ENCODE measurements at regions not wholly inside any gene's neighbourhood (a gene's known extent, or its start where the extent isn't known, plus 50 kb on each side); places are given as distances from the start of the nearest gene placed in this dataset.

DNA sequence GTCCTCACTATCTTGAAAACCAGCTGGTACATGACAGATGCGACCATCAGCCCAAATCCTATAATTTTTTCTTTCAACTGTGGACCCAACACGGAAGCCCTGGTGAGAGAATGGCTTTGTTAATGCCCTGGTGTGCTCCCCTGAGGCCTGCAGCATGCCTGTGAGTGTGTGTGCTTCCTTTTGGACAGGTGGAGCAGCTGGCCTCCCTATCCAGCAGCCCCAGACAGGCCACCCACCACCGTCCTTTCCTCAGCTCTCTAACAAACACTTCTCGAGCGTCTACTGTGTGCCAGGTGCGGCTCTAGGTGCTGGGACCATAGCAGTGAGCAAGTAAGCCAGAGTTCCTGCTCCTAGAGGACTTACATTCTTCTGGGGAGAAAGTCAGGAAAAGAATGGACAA, 78.9 kb upstream of the GZMB start:
- no peaks in the 10 kb centered on the region for H3K9me3 ChIP-seq
- no peaks in the 10 kb centered on the region for H3K4me1 ChIP-seq
- no peak for DNase-seq
- H3K4me3 ChIP-seq = no peak overlapping the region
- H3K27ac ChIP-seq = no peak overlapping the region
- H3K27me3 ChIP-seq = no peaks in the 10 kb centered on the region
- intact Hi-C loops (cut with DNase I) = loop anchor here (5.0 kb wide), 1 partner anchor 439 kb away; no protein-coding TSS in a partner anchor
- no peaks in the 10 kb centered on the region for H3K36me3 ChIP-seq
- WGBS, 2 donors = 88 to 89% methylated on average over 6 of the region's 6 CpGs
- TF ChIP-seq POLR2AphosphoS5 (IDR thresholded peaks at IDR 0.05) = no peak
- TF ChIP-seq, protein P1, sequence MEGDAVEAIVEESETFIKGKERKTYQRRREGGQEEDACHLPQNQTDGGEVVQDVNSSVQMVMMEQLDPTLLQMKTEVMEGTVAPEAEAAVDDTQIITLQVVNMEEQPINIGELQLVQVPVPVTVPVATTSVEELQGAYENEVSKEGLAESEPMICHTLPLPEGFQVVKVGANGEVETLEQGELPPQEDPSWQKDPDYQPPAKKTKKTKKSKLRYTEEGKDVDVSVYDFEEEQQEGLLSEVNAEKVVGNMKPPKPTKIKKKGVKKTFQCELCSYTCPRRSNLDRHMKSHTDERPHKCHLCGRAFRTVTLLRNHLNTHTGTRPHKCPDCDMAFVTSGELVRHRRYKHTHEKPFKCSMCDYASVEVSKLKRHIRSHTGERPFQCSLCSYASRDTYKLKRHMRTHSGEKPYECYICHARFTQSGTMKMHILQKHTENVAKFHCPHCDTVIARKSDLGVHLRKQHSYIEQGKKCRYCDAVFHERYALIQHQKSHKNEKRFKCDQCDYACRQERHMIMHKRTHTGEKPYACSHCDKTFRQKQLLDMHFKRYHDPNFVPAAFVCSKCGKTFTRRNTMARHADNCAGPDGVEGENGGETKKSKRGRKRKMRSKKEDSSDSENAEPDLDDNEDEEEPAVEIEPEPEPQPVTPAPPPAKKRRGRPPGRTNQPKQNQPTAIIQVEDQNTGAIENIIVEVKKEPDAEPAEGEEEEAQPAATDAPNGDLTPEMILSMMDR (IDR thresholded peaks at IDR 0.05) = no peak
- no peak for TF ChIP-seq POLR2A (IDR thresholded peaks at IDR 0.05)
- TF ChIP-seq EP300 (IDR thresholded peaks at IDR 0.05) = no peak

DNA sequence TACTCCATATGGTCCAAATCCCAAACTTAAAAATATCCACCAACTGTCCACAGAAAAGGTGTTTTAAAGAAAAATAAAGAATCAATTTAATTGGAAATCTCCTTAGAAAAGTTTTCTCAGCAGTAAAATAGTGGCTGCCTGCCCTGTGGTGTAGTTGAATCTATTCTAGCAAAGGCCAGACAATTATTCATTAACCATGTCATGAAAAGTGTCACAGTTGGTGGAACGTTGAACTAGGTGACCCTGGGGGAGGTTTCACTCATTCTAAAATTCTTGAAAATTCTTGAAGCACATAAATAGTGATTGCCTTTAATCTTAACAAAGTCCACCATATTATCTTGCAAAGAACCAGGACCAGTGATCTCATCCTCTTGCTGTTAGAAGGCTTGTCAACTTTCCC, 78.4 kb upstream of the GZMB start:
- intact Hi-C loops (cut with DNase I) = loop anchor here (5.0 kb wide), 1 partner anchor 440 kb away; no protein-coding TSS in a partner anchor
- no peak for DNase-seq
- Histone ChIP-seq H3K27ac (no peak overlapping the region), H3K4me1 (no peaks in the 10 kb centered on the region), H3K27me3 (no peaks in the 10 kb centered on the region), H3K36me3 (no peaks in the 10 kb centered on the region), H3K9me3 (no peaks in the 10 kb centered on the region), H3K4me3 (no peak overlapping the region)
- no peak for TF ChIP-seq POLR2AphosphoS5 (IDR thresholded peaks at IDR 0.05)
- 50 to 74% methylated on average over 1 of the region's 1 CpG for WGBS, 2 donors

DNA sequence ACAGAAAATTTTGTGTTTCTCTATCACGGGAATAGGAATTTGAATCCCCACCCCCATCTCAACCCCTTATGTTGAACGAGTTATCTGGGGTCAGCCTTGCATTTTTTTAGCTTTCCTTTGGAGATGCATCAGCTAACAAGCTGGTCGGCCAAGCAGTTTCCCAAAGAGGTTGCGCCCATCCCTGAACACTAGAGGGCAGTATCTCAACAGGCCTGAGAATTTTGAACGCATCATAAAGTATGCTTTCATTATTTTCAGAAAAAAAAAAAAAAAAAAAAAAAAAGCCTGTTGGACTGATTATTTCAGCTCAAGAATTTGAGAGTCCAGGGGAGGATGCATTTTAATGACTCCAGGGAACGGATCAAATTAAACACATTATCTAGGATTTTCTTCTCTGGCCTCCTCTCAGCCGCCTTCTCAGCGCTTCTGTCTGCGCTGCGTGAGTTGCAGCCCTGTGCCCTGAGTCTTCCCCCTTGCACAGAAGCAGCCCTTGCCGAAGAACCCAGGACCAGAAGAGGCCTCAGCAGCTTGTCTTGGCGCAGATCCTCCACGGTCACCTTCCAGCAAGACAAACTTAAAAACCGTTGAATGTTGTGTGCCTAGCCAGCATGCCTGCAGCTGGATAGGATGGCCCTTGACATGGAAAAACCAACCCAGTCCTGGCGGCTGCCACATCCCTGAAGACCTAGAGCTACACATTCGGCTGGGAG, 76.6 kb upstream of the GZMB start:
- DNase-seq = no peak
- Histone ChIP-seq H3K4me3 (no peak overlapping the region), H3K27me3 (no peaks in the 10 kb centered on the region), H3K27ac (no peak overlapping the region), H3K9me3 (no peaks in the 10 kb centered on the region), H3K36me3 (no peaks in the 10 kb centered on the region), H3K4me1 (no peaks in the 10 kb centered on the region)
- TF ChIP-seq EP300 (IDR thresholded peaks at IDR 0.05) (no peak), POLR2A (IDR thresholded peaks at IDR 0.05) (no peak), POLR2AphosphoS5 (IDR thresholded peaks at IDR 0.05) (no peak)
- TF ChIP-seq, protein P1 (IDR thresholded peaks at IDR 0.05) = peak in 2 of 4 experiments; percentile 31 to 67
- intact Hi-C loops (cut with DNase I) = loop anchor here (5.0 kb wide), 1 partner anchor 442 kb away; no protein-coding TSS in a partner anchor
- WGBS, 2 donors = 48 to 55% methylated on average over 16 of the region's 16 CpGs

DNA sequence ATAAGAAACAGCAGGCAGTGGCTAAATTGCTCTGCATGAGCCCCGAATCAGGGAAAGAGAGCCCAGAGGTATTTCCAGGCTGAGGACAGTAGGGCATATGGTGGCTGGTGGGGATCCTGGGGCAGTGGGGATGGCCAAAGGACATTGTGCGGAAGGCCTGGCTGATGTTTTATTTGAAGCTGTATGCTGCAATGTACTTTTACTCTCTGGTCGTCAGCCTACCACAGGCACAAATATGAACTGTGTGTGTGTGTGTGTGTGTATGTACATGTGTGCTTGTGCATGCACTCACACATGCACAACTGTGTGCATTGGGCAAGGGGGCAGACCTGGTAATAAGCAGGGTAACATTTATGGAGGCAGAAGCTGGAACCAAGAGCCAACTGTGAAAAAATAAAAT, 74.7 kb upstream of the GZMB start:
- H3K36me3 ChIP-seq = no peaks in the 10 kb centered on the region
- H3K4me3 ChIP-seq = no peak overlapping the region
- no peak for DNase-seq
- 83 to 89% methylated on average over 3 of the region's 3 CpGs for WGBS, 2 donors
- TF ChIP-seq POLR2A (IDR thresholded peaks at IDR 0.05) = no peak
- TF ChIP-seq, protein P1 (IDR thresholded peaks at IDR 0.05) = no peak
- no peak for TF ChIP-seq EP300 (IDR thresholded peaks at IDR 0.05)
- no peak for TF ChIP-seq POLR2AphosphoS5 (IDR thresholded peaks at IDR 0.05)
- H3K27ac ChIP-seq = no peak overlapping the region
- no peaks in the 10 kb centered on the region for H3K4me1 ChIP-seq
- no peaks in the 10 kb centered on the region for H3K27me3 ChIP-seq
- H3K9me3 ChIP-seq = no peaks in the 10 kb centered on the region
- intact Hi-C loops (cut with DNase I) = no loop called here

DNA sequence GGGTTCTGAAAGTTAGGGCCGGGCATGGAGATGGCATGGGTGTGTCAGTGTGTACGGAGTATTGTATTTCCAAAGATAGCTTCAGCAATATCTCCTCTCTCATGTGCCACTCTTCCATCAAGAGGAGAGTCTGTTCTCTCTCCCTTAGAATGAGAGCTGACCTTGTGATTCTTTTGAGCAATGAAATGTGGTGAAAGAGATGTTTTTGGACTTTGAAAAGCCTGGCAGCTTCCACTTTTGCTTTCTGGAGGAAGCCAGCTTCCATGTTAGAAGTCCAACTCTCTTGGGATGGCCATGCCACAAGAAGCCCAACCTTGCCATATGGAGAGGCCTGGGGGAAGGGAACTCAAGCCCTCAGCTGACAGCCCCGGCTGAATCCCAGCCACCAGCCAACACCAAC, 72.4 kb upstream of the GZMB start:
- no peak for DNase-seq
- no peak overlapping the region for H3K27ac ChIP-seq
- TF ChIP-seq EP300 (IDR thresholded peaks at IDR 0.05) = no peak
- no peak for TF ChIP-seq POLR2A (IDR thresholded peaks at IDR 0.05)
- TF ChIP-seq POLR2AphosphoS5 (IDR thresholded peaks at IDR 0.05) = no peak
- TF ChIP-seq, protein P1 (IDR thresholded peaks at IDR 0.05) = no peak
- H3K27me3 ChIP-seq = no peaks in the 10 kb centered on the region
- WGBS, 2 donors = 81 to 89% methylated on average over 3 of the region's 3 CpGs
- H3K36me3 ChIP-seq = no peaks in the 10 kb centered on the region
- no peaks in the 10 kb centered on the region for H3K9me3 ChIP-seq
- H3K4me1 ChIP-seq = no peaks in the 10 kb centered on the region
- intact Hi-C loops (cut with DNase I) = no loop called here
- no peak overlapping the region for H3K4me3 ChIP-seq
